ENCODE measurements at regions not wholly inside any gene's neighbourhood (a gene's known extent, or its start where the extent isn't known, plus 50 kb on each side); places are given as distances from the start of the nearest gene placed in this dataset.
"Not testable (repeated sequence)": the region's sequence is repeated elsewhere in the genome, so short reads cannot be mapped to it uniquely, and the experiment has no call there.

DNA sequence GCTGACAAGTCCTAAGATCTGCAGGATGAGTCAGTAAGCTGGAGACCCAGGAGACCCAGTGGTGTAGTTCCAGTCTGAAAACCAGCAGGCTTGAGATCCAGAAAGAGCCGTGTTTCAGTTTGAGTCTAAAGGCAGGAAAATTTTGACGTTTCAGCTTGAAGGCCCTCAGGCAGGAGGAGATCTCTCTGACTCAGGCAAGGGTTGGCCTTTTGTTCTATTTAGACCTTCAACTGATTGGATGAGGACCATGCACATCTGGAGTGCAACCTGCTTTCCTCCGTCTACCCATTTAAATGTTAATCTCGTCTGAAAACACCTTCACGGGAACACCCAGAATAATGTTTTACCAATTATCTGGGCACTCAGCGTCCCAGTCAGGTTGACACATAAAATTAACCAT is 69.5 kb downstream of the NPIPA7 start:
- not testable (repeated sequence) for H3K4me1 Mint-ChIP-seq; H3K36me3 Mint-ChIP-seq (ENCODE audit: low read depth); H3K27ac Mint-ChIP-seq; H3K9me3 Mint-ChIP-seq; H3K4me3 Mint-ChIP-seq; H3K27me3 Mint-ChIP-seq (ENCODE audit: low read depth)

DNA sequence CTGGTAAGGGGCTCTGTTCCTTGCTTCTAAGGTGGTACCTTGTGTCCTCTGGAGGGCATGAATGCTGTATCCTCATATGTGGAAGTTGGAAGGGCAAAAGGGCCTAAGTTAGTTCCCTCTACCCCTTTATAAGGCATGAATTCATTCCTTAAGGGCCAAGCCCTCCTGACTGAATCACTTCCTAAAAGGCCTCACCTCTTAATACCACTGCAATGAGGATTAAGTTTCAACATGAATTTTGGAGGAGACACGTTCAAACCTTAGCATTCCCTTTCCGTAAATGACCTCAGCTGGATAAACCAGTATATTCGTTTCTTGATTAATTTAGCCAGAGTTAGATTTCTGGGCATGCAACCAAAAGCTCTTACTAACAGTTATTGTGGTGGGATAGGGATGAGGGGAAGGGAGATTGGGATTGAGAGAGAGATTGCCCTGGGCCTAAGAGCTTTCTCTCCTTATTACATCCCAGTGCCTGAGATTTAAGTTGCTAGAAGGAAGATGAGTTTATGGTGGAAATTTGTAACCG is 70.8 kb downstream of the NPIPA7 start:
- not testable (repeated sequence) for H3K27ac Mint-ChIP-seq; H3K36me3 Mint-ChIP-seq (ENCODE audit: low read depth); H3K27me3 Mint-ChIP-seq (ENCODE audit: low read depth); H3K9me3 Mint-ChIP-seq; H3K4me1 Mint-ChIP-seq; H3K4me3 Mint-ChIP-seq

DNA sequence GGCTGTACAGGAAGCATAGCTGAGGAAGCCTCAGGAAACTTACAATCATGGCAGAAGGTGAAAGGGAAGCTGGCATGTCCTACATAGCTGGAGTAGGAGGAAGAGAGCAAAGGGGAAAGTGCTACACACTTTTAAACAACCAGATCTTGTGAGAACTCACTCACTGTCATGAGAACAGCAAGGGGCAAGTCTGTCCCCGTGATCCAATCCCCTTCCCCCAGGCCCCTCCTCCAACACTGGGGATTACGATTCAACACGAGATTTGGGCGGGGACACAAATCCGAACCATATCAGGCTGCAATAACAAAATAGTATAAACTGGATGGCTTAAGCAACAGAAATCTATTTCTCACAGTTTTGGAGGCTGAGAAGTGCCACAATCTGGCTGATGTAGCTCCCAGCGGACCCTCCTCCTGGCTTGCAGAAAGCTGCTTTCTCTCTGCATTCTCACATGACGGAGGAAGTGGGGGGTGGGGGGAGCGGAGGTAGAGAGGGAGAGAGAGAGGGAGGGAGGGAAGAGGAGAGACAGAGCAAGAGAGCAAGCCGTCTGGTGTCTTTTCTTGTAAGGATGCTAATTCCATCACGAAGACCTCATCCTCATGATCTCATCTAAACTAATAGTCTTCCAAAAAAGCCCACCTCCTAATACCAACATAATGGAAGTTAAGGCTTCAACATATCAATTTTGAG is 72.9 kb downstream of the NPIPA7 start:
- H3K27ac Mint-ChIP-seq; H3K4me3 Mint-ChIP-seq; H3K27me3 Mint-ChIP-seq (ENCODE audit: low read depth); H3K4me1 Mint-ChIP-seq; H3K36me3 Mint-ChIP-seq (ENCODE audit: low read depth); H3K9me3 Mint-ChIP-seq: not testable (repeated sequence)

DNA sequence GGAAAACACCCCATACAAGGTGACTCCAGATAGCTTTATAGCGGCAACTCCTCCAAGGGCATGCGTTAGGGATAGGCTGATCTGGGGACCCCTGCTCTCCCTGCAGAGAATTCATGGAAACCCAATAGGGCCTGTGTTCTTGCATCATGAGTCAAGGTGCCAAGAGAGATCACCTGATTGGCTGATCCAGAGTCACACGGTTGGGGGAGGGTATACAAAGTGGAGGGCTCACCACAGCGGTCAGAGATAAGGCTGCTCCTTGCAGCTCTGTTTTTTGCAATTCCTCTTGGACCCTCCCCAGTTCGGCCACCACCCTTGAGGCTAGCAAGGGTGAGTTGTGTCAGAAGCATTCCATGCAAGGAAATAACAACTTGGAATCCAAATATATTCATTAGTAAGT is 79.6 kb downstream of the NPIPA7 start:
- H3K4me1 Mint-ChIP-seq; H3K27me3 Mint-ChIP-seq (ENCODE audit: low read depth); H3K4me3 Mint-ChIP-seq; H3K36me3 Mint-ChIP-seq (ENCODE audit: low read depth); H3K9me3 Mint-ChIP-seq; H3K27ac Mint-ChIP-seq: not testable (repeated sequence)

GRCh38 chr16:16463792-16464191 is 84.9 kb downstream of the NPIPA7 start:
- H3K27me3 Mint-ChIP-seq (ENCODE audit: low read depth), result peaks cover 11% of the 10 kb centered on the region
- not testable (repeated sequence) for H3K4me3 Mint-ChIP-seq; H3K27ac Mint-ChIP-seq; H3K36me3 Mint-ChIP-seq (ENCODE audit: low read depth); H3K4me1 Mint-ChIP-seq; H3K9me3 Mint-ChIP-seq

GRCh38 chr16:16488919-16489318 is 110.0 kb downstream of the NPIPA7 start:
- not testable (repeated sequence) for H3K9me3 Mint-ChIP-seq; H3K36me3 Mint-ChIP-seq (ENCODE audit: low read depth); H3K27ac Mint-ChIP-seq; H3K4me3 Mint-ChIP-seq; H3K4me1 Mint-ChIP-seq; H3K27me3 Mint-ChIP-seq (ENCODE audit: low read depth)

- H3K36me3 Mint-ChIP-seq (ENCODE audit: low read depth); H3K4me3 Mint-ChIP-seq; H3K27ac Mint-ChIP-seq; H3K4me1 Mint-ChIP-seq; H3K9me3 Mint-ChIP-seq; H3K27me3 Mint-ChIP-seq (ENCODE audit: low read depth): not testable (repeated sequence)
These were observed 110.5 kb downstream of the NPIPA7 start for GRCh38 chr16:16489466-16489865.

- not testable (repeated sequence) for H3K4me1 Mint-ChIP-seq; H3K27ac Mint-ChIP-seq; H3K9me3 Mint-ChIP-seq; H3K36me3 Mint-ChIP-seq (ENCODE audit: low read depth); H3K4me3 Mint-ChIP-seq; H3K27me3 Mint-ChIP-seq (ENCODE audit: low read depth)
These were observed 115.2 kb downstream of the NPIPA7 start for GRCh38 chr16:16494114-16494513.

- not testable (repeated sequence) for H3K4me3 Mint-ChIP-seq; H3K4me1 Mint-ChIP-seq; H3K9me3 Mint-ChIP-seq; H3K27ac Mint-ChIP-seq; H3K27me3 Mint-ChIP-seq (ENCODE audit: low read depth); H3K36me3 Mint-ChIP-seq (ENCODE audit: low read depth)
These were observed 116.1 kb downstream of the NPIPA7 start for GRCh38 chr16:16494998-16495397.

- not testable (repeated sequence) for H3K9me3 Mint-ChIP-seq; H3K4me3 Mint-ChIP-seq; H3K27ac Mint-ChIP-seq; H3K4me1 Mint-ChIP-seq; H3K36me3 Mint-ChIP-seq (ENCODE audit: low read depth); H3K27me3 Mint-ChIP-seq (ENCODE audit: low read depth)
These were observed 120.9 kb downstream of the NPIPA7 start for GRCh38 chr16:16499875-16500274.

- H3K4me1 Mint-ChIP-seq; H3K9me3 Mint-ChIP-seq; H3K27ac Mint-ChIP-seq; H3K27me3 Mint-ChIP-seq (ENCODE audit: low read depth); H3K36me3 Mint-ChIP-seq (ENCODE audit: low read depth); H3K4me3 Mint-ChIP-seq: not testable (repeated sequence)
These were observed 128.1 kb downstream of the NPIPA7 start for GRCh38 chr16:16507041-16507440.

DNA sequence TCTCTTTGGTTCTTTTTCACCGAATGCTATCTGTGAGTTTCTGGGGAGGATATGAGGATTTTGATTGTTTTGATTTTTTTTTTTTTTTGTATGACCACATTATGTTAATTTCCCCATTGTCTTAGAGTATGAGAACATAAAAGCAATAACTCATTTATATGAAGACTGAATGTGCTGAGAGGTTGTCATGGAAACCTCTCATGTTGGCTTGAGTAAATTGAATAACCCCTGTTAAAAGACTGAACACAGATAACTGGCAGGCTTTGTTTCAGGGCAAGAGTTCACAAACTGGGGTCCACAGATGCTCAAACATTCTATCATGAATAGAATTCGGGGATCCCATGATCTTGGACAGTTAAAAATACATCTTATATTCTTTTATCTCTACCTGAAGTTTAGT is 129.4 kb downstream of the NPIPA7 start:
- not testable (repeated sequence) for H3K4me1 Mint-ChIP-seq; H3K27me3 Mint-ChIP-seq (ENCODE audit: low read depth); H3K4me3 Mint-ChIP-seq; H3K9me3 Mint-ChIP-seq; H3K36me3 Mint-ChIP-seq (ENCODE audit: low read depth); H3K27ac Mint-ChIP-seq

DNA sequence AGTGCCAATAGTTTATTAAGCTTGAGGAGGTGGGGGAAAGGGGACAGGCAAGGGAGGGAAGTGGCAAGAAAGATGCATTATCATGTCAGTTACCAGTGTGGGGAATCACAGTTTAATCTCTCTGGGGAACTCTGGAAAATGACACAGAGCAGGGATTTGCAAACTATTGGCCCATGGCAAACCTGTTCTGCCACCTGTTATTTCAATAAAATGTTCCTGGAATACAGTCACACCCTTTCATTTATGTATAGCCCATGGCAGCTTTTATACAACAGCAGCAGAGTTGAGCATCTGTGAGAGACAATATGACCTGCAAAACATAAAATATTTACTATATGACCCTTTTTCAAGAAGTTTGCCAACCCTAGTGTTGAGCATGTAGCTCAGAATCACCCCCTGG is 140.5 kb downstream of the NPIPA7 start:
- H3K27ac Mint-ChIP-seq; H3K36me3 Mint-ChIP-seq (ENCODE audit: low read depth); H3K9me3 Mint-ChIP-seq; H3K4me3 Mint-ChIP-seq; H3K27me3 Mint-ChIP-seq (ENCODE audit: low read depth); H3K4me1 Mint-ChIP-seq: not testable (repeated sequence)

DNA sequence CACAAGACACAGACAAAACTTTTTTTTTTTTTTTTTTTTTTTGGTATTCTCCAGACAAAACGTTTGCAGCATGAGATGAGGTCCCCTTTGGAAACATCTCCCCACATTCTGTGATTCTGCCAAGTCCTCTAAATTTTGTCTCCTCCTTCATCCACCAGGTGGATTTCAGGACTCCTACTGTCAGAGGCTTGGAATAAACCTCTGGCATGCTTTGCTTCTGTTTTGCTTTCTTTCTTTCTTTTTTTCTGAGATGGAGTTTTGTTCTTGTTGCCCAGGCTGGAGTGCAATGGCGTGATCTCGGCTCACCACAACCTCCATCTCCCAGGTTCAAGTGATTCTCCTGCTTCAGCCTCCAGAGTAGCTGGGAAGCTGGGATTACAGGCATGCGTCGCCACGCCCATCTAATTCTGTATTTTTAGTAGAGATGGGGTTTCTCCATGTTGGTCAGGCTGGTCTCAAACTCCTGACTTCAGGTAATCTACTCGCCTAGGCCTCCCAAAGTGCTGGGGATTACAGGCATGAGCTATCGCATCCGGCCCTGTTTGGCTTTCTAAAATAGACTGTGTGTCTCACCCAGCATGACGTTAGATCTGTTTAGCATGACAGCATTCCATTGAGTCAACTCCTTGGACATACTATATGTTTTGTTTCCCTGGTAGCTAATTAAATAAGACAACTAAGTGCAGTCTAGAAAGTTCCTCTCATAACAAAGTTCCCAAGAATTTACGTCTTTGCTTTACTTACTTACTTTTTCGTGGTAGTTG is 142.5 kb downstream of the NPIPA7 start:
- H3K4me1 Mint-ChIP-seq; H3K27me3 Mint-ChIP-seq (ENCODE audit: low read depth); H3K4me3 Mint-ChIP-seq; H3K36me3 Mint-ChIP-seq (ENCODE audit: low read depth); H3K27ac Mint-ChIP-seq; H3K9me3 Mint-ChIP-seq: not testable (repeated sequence)

GRCh38 chr16:16526998-16527397 is 148.1 kb downstream of the NPIPA7 start:
- H3K27ac Mint-ChIP-seq; H3K4me1 Mint-ChIP-seq; H3K36me3 Mint-ChIP-seq (ENCODE audit: low read depth); H3K9me3 Mint-ChIP-seq; H3K4me3 Mint-ChIP-seq; H3K27me3 Mint-ChIP-seq (ENCODE audit: low read depth): not testable (repeated sequence)

- not testable (repeated sequence) for H3K4me3 Mint-ChIP-seq; H3K36me3 Mint-ChIP-seq (ENCODE audit: low read depth); H3K9me3 Mint-ChIP-seq; H3K27me3 Mint-ChIP-seq (ENCODE audit: low read depth); H3K27ac Mint-ChIP-seq; H3K4me1 Mint-ChIP-seq
These were observed 151.8 kb downstream of the NPIPA7 start for GRCh38 chr16:16530744-16531143.
